ENCODE measurements at regions not wholly inside any gene's neighbourhood (a gene's known extent, or its start where the extent isn't known, plus 50 kb on each side); places are given as distances from the start of the nearest gene placed in this dataset.

- no peaks in the 10 kb centered on the region for H3K4me1 Mint-ChIP-seq
- ChIA-PET POLR2A (no interaction called here), CTCF (no interaction called here)
- no peak overlapping the region for H3K27ac Mint-ChIP-seq
- no peaks in the 10 kb centered on the region for H3K9me3 Mint-ChIP-seq
- no peak for ATAC-seq
- H3K4me3 Mint-ChIP-seq: no peak overlapping the region
- H3K27me3 Mint-ChIP-seq (ENCODE audit: low read depth): no peaks in the 10 kb centered on the region
- H3K36me3 Mint-ChIP-seq: no peaks in the 10 kb centered on the region
- DNase-seq (ENCODE audit: low spot score): no peak
- TF ChIP-seq, protein P1, sequence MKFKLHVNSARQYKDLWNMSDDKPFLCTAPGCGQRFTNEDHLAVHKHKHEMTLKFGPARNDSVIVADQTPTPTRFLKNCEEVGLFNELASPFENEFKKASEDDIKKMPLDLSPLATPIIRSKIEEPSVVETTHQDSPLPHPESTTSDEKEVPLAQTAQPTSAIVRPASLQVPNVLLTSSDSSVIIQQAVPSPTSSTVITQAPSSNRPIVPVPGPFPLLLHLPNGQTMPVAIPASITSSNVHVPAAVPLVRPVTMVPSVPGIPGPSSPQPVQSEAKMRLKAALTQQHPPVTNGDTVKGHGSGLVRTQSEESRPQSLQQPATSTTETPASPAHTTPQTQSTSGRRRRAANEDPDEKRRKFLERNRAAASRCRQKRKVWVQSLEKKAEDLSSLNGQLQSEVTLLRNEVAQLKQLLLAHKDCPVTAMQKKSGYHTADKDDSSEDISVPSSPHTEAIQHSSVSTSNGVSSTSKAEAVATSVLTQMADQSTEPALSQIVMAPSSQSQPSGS (CRISPR knock-in tag; IDR thresholded peaks at IDR 0.05; ENCODE audit: borderline replicate concordance, low read depth): no peak
- TF ChIP-seq, protein P2, sequence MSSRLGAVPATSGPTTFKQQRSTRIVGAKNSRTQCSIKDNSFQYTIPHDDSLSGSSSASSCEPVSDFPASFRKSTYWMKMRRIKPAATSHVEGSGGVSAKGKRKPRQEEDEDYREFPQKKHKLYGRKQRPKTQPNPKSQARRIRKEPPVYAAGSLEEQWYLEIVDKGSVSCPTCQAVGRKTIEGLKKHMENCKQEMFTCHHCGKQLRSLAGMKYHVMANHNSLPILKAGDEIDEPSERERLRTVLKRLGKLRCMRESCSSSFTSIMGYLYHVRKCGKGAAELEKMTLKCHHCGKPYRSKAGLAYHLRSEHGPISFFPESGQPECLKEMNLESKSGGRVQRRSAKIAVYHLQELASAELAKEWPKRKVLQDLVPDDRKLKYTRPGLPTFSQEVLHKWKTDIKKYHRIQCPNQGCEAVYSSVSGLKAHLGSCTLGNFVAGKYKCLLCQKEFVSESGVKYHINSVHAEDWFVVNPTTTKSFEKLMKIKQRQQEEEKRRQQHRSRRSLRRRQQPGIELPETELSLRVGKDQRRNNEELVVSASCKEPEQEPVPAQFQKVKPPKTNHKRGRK (CRISPR knock-in tag; IDR thresholded peaks at IDR 0.05; ENCODE audit: borderline replicate concordance): no peak
- TF ChIP-seq HMGA2 (CRISPR knock-in tag; IDR thresholded peaks at IDR 0.05) (no peak), IRF2 (CRISPR knock-in tag; IDR thresholded peaks at IDR 0.05; ENCODE audit: borderline replicate concordance, low read depth) (no peak), NFATC4 (CRISPR knock-in tag; IDR thresholded peaks at IDR 0.05) (no peak), ATF1 (CRISPR knock-in tag; IDR thresholded peaks at IDR 0.05) (no peak)
- TF ChIP-seq, protein P3, sequence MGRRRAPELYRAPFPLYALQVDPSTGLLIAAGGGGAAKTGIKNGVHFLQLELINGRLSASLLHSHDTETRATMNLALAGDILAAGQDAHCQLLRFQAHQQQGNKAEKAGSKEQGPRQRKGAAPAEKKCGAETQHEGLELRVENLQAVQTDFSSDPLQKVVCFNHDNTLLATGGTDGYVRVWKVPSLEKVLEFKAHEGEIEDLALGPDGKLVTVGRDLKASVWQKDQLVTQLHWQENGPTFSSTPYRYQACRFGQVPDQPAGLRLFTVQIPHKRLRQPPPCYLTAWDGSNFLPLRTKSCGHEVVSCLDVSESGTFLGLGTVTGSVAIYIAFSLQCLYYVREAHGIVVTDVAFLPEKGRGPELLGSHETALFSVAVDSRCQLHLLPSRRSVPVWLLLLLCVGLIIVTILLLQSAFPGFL (CRISPR knock-in tag; IDR thresholded peaks at IDR 0.05; ENCODE audit: borderline replicate concordance): no peak
These were observed 125.2 kb upstream of the RAP2B start for GRCh38 chr3:153036846-153037245.

DNA sequence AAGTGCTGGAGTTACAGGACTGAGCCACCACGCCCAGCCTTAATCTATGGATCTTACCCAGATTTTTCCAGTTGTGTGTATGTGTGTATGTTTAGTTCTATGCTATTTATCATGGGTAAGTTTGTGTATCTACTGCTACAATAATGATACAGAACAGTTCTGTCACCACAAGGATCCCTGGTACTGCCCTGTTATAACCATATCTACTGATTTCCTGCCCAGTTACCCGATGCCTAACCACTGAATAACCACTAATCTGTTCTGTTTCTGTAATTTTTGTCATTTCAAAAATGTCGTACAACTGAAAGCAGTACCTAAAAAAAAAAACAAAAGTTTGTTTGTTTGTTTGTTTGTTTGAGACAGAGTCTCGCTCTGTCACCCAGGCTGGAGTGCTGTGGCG is 123.7 kb upstream of the RAP2B start:
- Mint-ChIP-seq H3K9me3 (no peaks in the 10 kb centered on the region), H3K27ac (no peak overlapping the region), H3K4me3 (no peak overlapping the region), H3K27me3 (ENCODE audit: low read depth) (no peaks in the 10 kb centered on the region), H3K36me3 (no peaks in the 10 kb centered on the region), H3K4me1 (no peaks in the 10 kb centered on the region)
- DNase-seq (ENCODE audit: low spot score): no peak
- ChIA-PET CTCF (no interaction called here), POLR2A (no interaction called here)
- ATAC-seq: no peak
- TF ChIP-seq ZNF416 (CRISPR knock-in tag; IDR thresholded peaks at IDR 0.05) (no peak), TEAD4 (CRISPR knock-in tag; IDR thresholded peaks at IDR 0.05) (no peak), ZNF317 (CRISPR knock-in tag; IDR thresholded peaks at IDR 0.05; ENCODE audit: borderline replicate concordance, low read depth) (no peak), ZNF532 (CRISPR knock-in tag; IDR thresholded peaks at IDR 0.05; ENCODE audit: borderline replicate concordance) (no peak), ZNF425 (CRISPR knock-in tag; conservative IDR thresholded peaks at IDR 0.05) (no peak), NFYB (CRISPR knock-in tag; conservative IDR thresholded peaks at IDR 0.05; ENCODE audit: low read depth) (no peak), E2F1 (CRISPR knock-in tag; IDR thresholded peaks at IDR 0.05) (no peak), ZNF232 (CRISPR knock-in tag; IDR thresholded peaks at IDR 0.05) (no peak), NR2C2 (CRISPR knock-in tag; IDR thresholded peaks at IDR 0.05) (no peak)
- TF ChIP-seq, protein P4, sequence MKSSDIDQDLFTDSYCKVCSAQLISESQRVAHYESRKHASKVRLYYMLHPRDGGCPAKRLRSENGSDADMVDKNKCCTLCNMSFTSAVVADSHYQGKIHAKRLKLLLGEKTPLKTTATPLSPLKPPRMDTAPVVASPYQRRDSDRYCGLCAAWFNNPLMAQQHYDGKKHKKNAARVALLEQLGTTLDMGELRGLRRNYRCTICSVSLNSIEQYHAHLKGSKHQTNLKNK (CRISPR knock-in tag; IDR thresholded peaks at IDR 0.05): no peak
- TF ChIP-seq, protein P5, sequence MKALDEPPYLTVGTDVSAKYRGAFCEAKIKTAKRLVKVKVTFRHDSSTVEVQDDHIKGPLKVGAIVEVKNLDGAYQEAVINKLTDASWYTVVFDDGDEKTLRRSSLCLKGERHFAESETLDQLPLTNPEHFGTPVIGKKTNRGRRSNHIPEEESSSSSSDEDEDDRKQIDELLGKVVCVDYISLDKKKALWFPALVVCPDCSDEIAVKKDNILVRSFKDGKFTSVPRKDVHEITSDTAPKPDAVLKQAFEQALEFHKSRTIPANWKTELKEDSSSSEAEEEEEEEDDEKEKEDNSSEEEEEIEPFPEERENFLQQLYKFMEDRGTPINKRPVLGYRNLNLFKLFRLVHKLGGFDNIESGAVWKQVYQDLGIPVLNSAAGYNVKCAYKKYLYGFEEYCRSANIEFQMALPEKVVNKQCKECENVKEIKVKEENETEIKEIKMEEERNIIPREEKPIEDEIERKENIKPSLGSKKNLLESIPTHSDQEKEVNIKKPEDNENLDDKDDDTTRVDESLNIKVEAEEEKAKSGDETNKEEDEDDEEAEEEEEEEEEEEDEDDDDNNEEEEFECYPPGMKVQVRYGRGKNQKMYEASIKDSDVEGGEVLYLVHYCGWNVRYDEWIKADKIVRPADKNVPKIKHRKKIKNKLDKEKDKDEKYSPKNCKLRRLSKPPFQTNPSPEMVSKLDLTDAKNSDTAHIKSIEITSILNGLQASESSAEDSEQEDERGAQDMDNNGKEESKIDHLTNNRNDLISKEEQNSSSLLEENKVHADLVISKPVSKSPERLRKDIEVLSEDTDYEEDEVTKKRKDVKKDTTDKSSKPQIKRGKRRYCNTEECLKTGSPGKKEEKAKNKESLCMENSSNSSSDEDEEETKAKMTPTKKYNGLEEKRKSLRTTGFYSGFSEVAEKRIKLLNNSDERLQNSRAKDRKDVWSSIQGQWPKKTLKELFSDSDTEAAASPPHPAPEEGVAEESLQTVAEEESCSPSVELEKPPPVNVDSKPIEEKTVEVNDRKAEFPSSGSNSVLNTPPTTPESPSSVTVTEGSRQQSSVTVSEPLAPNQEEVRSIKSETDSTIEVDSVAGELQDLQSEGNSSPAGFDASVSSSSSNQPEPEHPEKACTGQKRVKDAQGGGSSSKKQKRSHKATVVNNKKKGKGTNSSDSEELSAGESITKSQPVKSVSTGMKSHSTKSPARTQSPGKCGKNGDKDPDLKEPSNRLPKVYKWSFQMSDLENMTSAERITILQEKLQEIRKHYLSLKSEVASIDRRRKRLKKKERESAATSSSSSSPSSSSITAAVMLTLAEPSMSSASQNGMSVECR (CRISPR knock-in tag; IDR thresholded peaks at IDR 0.05; ENCODE audit: borderline replicate concordance): no peak

Data from WTC11 (cell line).